ENCODE measurements at regions not wholly inside any gene's neighbourhood (a gene's known extent, or its start where the extent isn't known, plus 50 kb on each side); places are given as distances from the start of the nearest gene placed in this dataset.

DNA sequence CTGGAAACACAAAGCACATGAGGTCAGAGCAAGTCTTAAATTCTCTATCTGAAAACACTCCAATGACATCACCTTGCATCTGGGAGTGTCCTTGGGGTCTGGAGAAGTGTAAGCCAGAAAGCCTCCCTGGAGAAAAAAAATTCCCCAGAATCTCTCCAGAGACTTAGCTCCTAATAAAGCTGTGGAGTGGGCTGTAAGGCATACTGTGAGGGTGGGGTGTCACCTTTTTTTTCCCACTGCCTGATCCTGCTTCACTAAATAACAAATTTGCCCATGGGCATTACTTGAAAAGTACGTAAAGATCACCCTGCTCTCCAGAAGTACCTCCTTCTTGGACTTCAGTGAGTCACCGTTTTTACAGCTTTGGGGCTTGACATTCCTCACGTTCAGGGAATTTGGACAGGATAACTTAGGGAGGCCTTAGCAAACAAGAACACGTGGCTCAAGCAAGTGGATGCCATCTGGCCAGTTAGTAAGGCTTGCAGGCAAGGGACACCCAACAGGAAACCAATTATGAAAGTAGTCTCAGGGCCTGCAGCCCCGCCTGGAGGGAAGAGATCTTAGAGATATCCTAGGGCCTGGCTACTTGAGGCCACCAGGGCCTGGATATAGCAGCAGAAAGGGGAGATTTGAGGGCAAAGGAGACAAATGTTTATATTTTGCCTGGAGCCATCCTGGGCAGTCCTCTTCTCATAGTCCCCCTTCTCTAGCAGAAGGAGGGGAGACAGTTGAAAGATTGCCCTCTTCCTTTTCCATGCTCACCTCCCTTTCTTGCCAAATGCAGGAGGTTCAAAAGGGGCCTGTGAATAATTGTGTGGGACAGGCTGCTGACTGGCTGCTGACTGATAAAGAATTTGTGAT lies 60.1 kb upstream of the PLAC1 start:
- FAIRE-seq (no peak), DNase-seq (ENCODE audit: extremely low spot score, insufficient read length, low read depth) (no peak)

DNA sequence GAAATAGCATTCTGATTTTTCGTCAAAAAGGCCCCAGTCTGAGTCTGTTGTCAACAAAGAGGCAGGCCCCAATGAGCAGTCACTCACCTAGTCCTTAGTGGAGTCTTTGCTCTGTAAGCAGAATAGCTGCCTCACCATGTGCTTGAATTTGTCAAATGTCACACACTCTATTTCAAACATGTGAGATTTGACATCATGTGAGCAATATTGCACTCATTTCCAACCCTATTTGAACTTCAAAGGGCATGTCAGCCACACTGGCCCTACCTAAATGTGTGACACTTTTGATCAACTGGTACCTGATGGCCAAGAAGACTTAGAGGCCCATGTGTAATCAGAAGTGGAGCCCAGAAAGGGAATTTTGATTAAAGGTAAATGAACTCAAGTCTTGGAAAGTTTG lies 59.4 kb upstream of the PLAC1 start:
- DNase-seq (ENCODE audit: extremely low spot score, insufficient read length, low read depth) = no peak
- FAIRE-seq = no peak

DNA sequence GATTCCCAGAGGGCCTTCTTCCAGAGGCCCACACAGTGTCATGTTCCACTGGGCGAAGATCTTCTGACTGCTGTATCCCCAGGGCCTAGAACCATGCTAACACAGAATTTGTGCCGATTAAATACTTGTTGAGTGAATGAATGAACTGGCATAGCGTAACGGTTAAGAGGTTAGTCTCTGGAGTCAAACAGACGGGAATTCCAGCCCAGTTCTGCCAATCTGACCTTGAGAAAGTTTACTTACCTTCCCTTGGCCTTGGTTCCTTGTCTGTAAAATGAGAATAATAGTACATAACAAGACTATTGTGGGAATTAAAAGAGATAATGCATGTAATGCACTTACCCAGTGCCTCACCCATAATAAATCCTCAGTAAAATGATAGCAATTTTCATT lies 58.3 kb upstream of the PLAC1 start:
- DNase-seq (ENCODE audit: extremely low spot score, insufficient read length, low read depth) (no peak), FAIRE-seq (no peak)

DNA sequence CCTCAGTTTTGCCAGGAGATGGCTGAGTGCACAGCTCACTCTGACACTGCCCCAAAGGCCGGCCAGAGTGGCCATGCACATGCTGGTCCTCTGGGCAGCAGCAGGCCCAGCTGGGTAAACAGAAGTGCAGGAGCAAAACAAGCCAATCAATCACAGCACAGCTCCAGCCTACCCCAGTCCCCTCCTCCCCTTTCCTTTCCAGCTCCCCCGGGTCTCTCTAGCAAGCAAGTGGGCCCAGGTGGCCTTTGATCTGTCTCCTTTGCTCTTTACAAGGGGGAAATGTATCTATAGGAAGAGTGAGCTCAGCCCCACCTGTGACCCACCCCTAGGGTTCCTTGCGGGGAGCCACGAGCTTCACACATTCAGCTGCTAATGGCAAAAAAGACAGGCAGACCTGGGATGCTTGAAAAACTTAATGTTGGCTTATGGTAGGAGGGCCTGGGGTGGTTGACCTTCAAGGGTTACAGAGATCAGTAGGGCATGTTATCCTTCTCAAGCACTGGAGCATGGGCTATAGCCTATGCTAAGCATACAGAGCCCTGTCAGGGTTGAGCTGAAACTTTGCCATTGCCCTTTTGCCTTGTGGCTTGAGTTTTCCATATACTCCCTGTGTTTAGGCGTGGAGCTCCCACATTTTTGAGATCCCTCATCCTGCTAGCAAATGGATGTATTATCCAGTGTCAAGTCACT lies 57.8 kb upstream of the PLAC1 start:
- DNase-seq (ENCODE audit: extremely low spot score, insufficient read length, low read depth) (no peak), FAIRE-seq (no peak)

DNA sequence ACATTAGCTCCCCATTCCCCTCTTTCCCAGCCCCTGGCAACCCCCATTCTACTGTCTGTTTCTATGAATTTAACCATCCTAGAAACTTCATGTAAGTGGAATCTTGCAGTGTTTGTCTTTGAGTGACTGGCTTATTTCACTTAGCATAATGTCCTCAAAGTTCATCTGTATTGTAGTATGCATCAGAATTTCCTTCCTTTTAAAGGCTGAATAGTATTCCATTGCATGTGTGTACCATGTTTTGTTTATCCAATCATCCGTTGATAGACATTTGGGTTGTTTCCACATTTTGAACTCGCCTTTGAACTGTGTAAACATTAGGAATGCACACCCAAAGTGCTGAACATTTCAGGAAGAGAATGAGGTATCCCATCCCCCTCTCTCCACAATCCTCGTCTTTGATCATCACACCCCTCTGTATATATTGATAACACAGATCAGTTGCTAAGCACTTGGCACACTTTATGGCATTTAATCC lies 56.4 kb upstream of the PLAC1 start:
- no peak for FAIRE-seq

DNA sequence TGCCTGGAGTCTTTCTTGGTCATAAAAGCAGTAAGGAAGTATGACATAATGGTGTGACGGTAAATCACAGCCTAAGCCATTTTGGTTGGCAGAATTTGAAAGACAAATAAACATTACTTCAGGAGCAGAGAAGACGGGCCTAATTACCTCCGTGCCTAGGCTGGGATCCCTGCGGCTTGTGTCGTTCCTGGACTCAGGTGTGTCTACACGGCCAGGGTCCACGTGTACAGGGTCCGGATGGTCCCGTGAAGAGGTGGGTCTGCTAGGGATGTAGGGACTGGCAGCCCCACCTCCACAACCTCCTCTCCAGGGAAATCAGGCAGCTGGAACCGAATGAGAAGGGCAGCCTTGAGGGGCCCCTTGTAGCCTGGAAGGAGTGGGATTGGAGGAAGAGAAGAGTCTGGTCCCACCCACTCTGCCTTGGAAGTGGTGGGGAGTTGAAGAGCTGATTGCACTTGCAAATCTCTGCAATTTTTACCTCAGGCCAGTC lies 55.4 kb upstream of the PLAC1 start:
- FAIRE-seq (no peak), DNase-seq (ENCODE audit: extremely low spot score, insufficient read length, low read depth) (no peak)

More for the DNA sequence above, 56.4 kb upstream of the PLAC1 start:
- no peak for DNase-seq (ENCODE audit: extremely low spot score, insufficient read length, low read depth)

DNA sequence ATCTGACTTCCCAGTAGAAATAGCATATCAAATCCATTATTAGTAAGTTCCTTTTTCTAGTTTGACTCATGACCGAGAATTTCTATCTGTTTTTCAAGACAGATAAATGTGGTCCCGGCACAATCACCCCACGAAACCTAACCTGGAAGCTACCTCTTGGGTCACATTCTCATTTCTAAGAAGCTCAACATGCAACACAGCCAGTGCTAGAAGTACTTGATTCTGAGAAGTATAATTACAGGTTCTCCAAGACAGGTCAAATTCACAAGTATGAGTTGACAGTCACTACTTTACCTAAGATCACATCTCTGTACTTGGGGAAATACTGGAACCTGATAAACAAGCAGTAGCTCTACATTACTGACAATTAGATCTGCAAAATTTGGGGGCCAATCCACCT lies 54.0 kb upstream of the PLAC1 start:
- no peak for DNase-seq (ENCODE audit: extremely low spot score, insufficient read length, low read depth)
- no peak for FAIRE-seq

DNA sequence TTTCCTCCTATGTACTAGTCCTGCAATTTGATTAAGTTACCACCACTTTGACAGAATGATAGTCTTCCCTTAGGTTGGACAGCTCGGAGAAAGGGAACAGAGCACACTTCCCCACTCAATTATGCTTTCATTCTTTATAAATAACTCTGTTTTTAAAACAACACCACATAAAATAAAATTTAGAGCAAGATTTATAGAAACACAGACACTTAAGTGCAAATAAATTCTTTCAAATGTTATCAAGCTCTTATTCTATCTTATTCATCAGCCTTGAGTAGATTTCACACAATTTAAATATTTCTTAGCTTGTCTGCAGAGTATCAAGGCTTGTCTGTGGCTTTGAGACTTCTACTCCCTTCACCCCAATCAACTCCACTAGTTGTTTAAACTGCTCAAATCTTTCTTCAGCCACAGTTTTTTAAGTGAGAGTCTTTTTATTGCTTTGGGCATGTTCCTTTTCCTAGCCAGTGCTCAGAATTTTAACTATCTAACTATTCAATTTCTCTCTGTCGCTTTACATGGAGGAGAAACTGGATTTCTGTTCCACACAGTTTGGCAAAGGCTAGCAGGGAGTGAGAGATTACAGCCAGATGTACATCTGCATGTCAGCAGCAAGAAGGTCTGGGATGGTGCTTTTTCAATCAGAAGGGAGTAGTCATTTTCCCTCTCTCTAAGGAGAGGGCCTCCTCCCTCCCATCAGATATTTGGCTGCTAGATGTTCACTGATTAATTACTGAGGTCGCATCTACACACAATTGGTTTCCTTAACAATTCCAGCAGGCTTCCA lies 53.1 kb upstream of the PLAC1 start:
- FAIRE-seq = no peak

More for the DNA sequence above, 53.1 kb upstream of the PLAC1 start:
- no peak for DNase-seq (ENCODE audit: extremely low spot score, insufficient read length, low read depth)
